Loucy (cell line): ENCODE measurements at regions not wholly inside any gene's neighbourhood (a gene's known extent, or its start where the extent isn't known, plus 50 kb on each side); places are given as distances from the start of the nearest gene placed in this dataset.
"Not testable (repeated sequence)": the region's sequence is repeated elsewhere in the genome, so short reads cannot be mapped to it uniquely, and the experiment has no call there.

Experiments used
- H2AFZ ChIP-seq: fragments of 200-600 bp; sonication (generic); 2 replicates; pipeline ENCODE4 v1.6.0; 2016; ENCODE audit warnings: antibody characterized with exemption, mild to moderate bottlenecking, low read length, moderate library complexity
- H3F3A ChIP-seq: fragments of 200-600 bp; 2 replicates; pipeline ENCODE4 v1.6.0; 2016; ENCODE audit warnings: antibody characterized with exemption, low read depth, mild to moderate bottlenecking
- H3K27me3 ChIP-seq: fragments of 200-600 bp; sonication (generic); 2 replicates; pipeline ENCODE4 v1.6.1; 2014; ENCODE audit warnings: low read length, mild to moderate bottlenecking; ENCODE audit not compliant: insufficient read depth, poor library complexity, severe bottlenecking
- H3K36me3 ChIP-seq: fragments of 200-600 bp; sonication (generic); 2 replicates; pipeline ENCODE4 v1.6.1; 2016; ENCODE audit warnings: low read length; ENCODE audit not compliant: insufficient read depth
- H3K4me1 ChIP-seq: fragments of 200-600 bp; sonication (generic); 2 replicates; pipeline ENCODE4 v1.5.1; 2014; ENCODE audit warnings: low read length, mild to moderate bottlenecking; ENCODE audit not compliant: insufficient read depth, poor library complexity, severe bottlenecking
- H3K4me2 ChIP-seq: fragments of 200-600 bp; sonication (generic); 2 replicates; pipeline ENCODE4 v1.6.0; 2014; ENCODE audit warnings: antibody characterized with exemption, low read length, low read depth, mild to moderate bottlenecking; ENCODE audit not compliant: poor library complexity, severe bottlenecking
- H3K4me3 ChIP-seq: fragments of 200-600 bp; sonication (generic); 2 replicates; pipeline ENCODE4 v1.5.1; 2014; ENCODE audit warnings: low read length, mild to moderate bottlenecking, mixed read lengths; ENCODE audit not compliant: poor library complexity, severe bottlenecking
- H3K79me2 ChIP-seq: fragments of 200-600 bp; sonication (generic); 2 replicates; pipeline ENCODE4 v1.6.1; 2014; ENCODE audit warnings: low read length; ENCODE audit not compliant: insufficient read depth
- H3K9ac ChIP-seq: fragments of 200-600 bp; sonication (generic); 2 replicates; pipeline ENCODE4 v1.6.0; 2014; ENCODE audit warnings: mild to moderate bottlenecking, low read depth, low read length, moderate library complexity; ENCODE audit not compliant: poor library complexity, severe bottlenecking
- H3K9me2 ChIP-seq: fragments of 200-600 bp; sonication (generic); replicated peaks from 2 replicates; pipeline ENCODE4 v1.6.1; 2016; ENCODE audit warnings: low read depth, low read length, mixed read lengths
- H3K9me3 ChIP-seq: fragments of 200-600 bp; sonication (generic); 2 replicates; pipeline ENCODE4 v1.6.1; 2014; ENCODE audit warnings: mild to moderate bottlenecking, antibody characterized with exemption, low read length, low read depth; ENCODE audit not compliant: insufficient read depth
- H4K20me1 ChIP-seq: fragments of 200-600 bp; sonication (generic); 2 replicates; pipeline ENCODE4 v1.6.0; 2014; ENCODE audit warnings: antibody characterized with exemption, low read length, mild to moderate bottlenecking; ENCODE audit not compliant: insufficient read depth, poor library complexity, severe bottlenecking
- EZH2phosphoT487 ChIP-seq: fragments of 200-600 bp; IDR thresholded peaks from 2 replicates; pipeline ENCODE4 v1.6.1; 2018; ENCODE audit warnings: antibody characterized with exemption, mild to moderate bottlenecking, moderate library complexity, borderline replicate concordance
- TF ChIP-seq, protein P1 (sequence below): fragments of 200-600 bp; sonication (generic); conservative IDR thresholded peaks from 2 replicates; pipeline ENCODE4 v1.5.1; 2014; ENCODE audit warnings: mild to moderate bottlenecking, antibody characterized with exemption, low read length

DNA sequence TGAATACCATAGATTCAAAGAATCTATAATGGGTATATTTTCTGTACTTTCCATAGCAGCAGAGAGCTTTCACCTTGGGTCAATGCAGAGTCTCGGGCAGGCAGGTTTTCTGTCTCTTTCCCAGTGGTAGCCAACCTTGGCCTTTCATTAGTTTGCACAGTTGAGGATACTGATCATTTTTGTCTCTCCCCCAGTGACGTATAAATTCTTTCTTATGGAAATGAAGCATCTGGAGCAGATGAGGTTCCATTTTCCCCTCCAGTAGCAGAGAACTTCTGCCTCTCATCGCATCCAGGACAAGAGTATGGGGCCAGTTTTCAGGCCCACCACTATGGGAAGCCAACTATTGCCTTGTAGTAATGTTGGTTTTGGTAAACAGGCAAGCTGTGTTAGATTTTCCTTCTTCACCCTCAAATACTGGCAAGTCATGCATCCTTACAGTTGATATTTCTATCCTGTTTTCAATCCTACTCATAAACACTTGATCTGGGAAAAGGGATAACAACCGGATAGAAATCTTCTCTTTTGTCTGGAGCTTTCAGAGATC lies 845.2 kb upstream of the CDH18 start:
- H3K9me2 ChIP-seq, result no peaks in the 10 kb centered on the region
- no peaks in the 10 kb centered on the region for H3K4me1 ChIP-seq
- no peak overlapping the region for H2AFZ ChIP-seq
- no peak overlapping the region for H3K4me3 ChIP-seq
- H3F3A ChIP-seq, result no peaks in the 10 kb centered on the region
- H3K79me2 ChIP-seq, result no peaks in the 10 kb centered on the region
- H3K36me3 ChIP-seq, result no peaks in the 10 kb centered on the region
- no peak overlapping the region for H3K4me2 ChIP-seq
- no peak overlapping the region for H3K9ac ChIP-seq
- H3K9me3 ChIP-seq, result no peaks in the 10 kb centered on the region
- H4K20me1 ChIP-seq, result no peaks in the 10 kb centered on the region
- TF ChIP-seq, protein P1, sequence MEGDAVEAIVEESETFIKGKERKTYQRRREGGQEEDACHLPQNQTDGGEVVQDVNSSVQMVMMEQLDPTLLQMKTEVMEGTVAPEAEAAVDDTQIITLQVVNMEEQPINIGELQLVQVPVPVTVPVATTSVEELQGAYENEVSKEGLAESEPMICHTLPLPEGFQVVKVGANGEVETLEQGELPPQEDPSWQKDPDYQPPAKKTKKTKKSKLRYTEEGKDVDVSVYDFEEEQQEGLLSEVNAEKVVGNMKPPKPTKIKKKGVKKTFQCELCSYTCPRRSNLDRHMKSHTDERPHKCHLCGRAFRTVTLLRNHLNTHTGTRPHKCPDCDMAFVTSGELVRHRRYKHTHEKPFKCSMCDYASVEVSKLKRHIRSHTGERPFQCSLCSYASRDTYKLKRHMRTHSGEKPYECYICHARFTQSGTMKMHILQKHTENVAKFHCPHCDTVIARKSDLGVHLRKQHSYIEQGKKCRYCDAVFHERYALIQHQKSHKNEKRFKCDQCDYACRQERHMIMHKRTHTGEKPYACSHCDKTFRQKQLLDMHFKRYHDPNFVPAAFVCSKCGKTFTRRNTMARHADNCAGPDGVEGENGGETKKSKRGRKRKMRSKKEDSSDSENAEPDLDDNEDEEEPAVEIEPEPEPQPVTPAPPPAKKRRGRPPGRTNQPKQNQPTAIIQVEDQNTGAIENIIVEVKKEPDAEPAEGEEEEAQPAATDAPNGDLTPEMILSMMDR, result peak; percentile 22
- no peak for TF ChIP-seq EZH2phosphoT487
- no peaks in the 10 kb centered on the region for H3K27me3 ChIP-seq

DNA sequence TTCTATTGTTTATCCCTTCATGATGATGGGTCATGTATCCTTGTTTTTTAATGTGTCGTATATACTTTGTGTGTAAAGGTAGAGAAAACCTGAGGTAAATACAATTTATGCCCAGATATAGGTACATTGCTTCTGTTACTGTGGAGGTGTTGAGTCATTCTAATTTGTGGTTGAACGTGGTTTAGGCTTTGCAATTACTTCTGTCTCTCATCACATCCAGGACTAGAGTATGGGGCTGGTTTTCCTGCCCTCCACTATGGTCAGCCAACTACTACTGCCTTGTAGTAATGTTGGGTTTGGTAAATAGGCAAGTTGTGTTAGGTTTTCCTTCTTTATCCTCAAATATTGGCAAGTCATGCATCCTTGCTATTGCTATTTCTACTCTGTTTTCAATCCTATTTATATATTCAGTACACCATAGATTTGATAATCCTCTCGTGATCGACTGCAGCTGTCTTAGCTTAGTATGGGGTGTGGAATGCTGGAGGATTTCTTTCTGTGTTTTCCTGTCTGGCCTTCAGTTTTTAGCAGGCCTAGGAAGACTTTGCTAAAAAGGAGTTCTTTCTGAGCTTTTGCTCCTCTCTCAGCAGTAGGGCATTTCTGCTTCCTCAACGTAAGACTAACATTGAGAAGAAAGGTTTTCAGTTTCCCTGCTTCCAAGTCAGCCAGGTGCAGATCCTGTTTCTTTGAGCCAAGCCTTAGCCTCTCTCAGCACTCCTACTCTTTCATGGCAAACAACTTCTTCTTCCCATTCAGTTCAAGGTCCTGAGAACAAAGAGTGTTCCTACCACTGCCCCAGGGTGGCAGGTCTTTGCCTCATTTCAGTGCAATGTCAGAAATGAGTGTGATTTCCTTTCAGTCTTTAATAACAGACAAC lies 844.4 kb upstream of the CDH18 start:
- TF ChIP-seq EZH2phosphoT487, result no peak
- TF ChIP-seq, protein P1, result no peak
- no peak overlapping the region for H3K4me3 ChIP-seq
- no peaks in the 10 kb centered on the region for H3K4me1 ChIP-seq

DNA sequence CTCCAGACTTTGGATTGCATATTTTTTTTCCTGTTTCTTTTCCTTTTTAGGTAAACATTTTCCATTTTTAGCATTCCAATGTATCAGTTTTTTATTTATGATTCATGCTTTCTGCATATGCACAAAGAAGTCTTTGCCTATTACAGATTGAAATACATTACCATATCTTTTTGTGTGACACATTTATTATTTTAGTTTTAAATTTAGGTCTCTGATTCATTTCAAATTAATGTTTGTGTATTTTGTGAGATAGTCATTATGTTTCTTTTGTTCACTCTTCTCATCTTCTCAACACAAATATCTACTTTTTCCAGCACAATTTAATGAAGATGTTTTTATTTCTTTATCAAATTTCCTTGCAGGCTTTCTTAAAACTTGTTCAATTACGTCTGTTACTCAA lies 838.0 kb upstream of the CDH18 start:
- H3K36me3 ChIP-seq, H3K9me2 ChIP-seq, H3K4me1 ChIP-seq, H2AFZ ChIP-seq, H3K79me2 ChIP-seq, H3K9me3 ChIP-seq, H3F3A ChIP-seq, H4K20me1 ChIP-seq, H3K27me3 ChIP-seq, H3K4me2 ChIP-seq, H3K4me3 ChIP-seq, H3K9ac ChIP-seq: not testable (repeated sequence)

More for the DNA sequence above, 844.4 kb upstream of the CDH18 start:
- no peaks in the 10 kb centered on the region for H3K36me3 ChIP-seq
- H4K20me1 ChIP-seq, result no peaks in the 10 kb centered on the region
- H2AFZ ChIP-seq, result no peak overlapping the region
- H3K27me3 ChIP-seq, result no peaks in the 10 kb centered on the region
- H3K79me2 ChIP-seq, result no peaks in the 10 kb centered on the region
- H3F3A ChIP-seq, result no peaks in the 10 kb centered on the region
- no peak overlapping the region for H3K9ac ChIP-seq
- no peaks in the 10 kb centered on the region for H3K9me3 ChIP-seq
- no peak overlapping the region for H3K4me2 ChIP-seq
- H3K9me2 ChIP-seq, result no peaks in the 10 kb centered on the region

DNA sequence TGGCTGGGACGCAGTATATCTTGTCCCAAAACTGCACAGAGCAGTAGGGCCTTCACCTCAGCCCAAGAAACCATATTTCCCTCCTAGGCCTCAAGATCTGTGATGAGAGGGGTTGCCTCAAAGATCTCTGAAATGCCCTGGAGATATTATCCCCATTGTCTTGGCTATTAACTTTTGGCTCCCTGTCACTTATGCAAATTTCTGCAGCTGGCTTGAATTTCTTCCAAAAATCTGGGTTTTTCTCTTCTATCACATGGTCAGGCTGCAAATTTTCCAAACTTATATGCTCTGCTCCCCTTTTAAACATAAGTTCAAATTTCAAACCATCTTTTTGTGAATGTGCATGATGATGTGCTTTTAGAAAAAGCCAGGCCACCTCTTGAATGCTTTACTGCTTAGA lies 809.2 kb upstream of the CDH18 start:
- not testable (repeated sequence) for H3K9ac ChIP-seq, H3K79me2 ChIP-seq, H3K9me2 ChIP-seq, H3K36me3 ChIP-seq, H3F3A ChIP-seq, H3K27me3 ChIP-seq, H3K4me3 ChIP-seq, H3K9me3 ChIP-seq, H4K20me1 ChIP-seq, H3K4me2 ChIP-seq, H3K4me1 ChIP-seq, H2AFZ ChIP-seq

DNA sequence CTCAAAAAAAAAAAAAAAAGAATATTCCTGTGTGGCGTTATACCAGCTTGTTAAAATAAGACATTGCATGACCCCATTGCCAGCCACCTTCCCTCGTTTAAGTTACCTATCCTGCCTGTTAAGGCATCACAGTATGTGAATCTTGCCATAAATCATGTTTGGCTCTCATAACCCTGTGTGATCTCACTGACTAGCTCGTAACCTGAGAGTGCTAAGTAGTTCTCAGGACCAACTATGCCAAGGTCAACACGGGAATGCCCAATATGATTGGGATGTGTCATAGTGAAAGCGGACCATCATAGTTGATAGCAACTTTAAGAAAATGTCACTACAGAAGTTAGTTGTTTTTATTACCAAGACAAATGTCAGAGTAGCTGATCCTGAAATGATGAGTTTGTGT lies 796.8 kb upstream of the CDH18 start:
- not testable (repeated sequence) for H4K20me1 ChIP-seq, H3K27me3 ChIP-seq, H3K4me3 ChIP-seq, H2AFZ ChIP-seq, H3K9me2 ChIP-seq, H3K4me2 ChIP-seq, H3K9ac ChIP-seq, H3K36me3 ChIP-seq, H3K79me2 ChIP-seq, H3K9me3 ChIP-seq, H3F3A ChIP-seq, H3K4me1 ChIP-seq

DNA sequence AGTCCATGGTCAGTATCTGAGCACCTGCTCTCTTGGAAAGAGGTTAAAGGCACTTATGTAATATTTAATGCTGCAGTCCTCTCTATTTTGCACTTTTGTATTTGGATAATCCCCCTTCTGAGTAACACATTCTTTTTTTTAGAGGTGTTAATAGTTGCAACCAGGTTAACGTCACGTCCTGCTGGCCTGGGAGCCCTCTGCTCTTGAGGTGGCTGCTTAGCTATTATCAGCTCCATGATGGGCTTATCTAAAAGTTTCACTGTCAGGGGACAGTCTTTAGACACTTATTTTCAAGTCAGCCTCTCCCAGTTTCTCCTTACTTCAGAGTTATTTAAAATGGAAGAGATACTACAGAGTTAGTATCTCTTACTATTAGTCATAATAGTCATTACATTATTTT lies 795.5 kb upstream of the CDH18 start:
- not testable (repeated sequence) for H3K79me2 ChIP-seq, H3K9ac ChIP-seq, H3K27me3 ChIP-seq, H3K4me2 ChIP-seq, H4K20me1 ChIP-seq, H3F3A ChIP-seq, H3K9me3 ChIP-seq, H3K4me1 ChIP-seq, H3K9me2 ChIP-seq, H3K36me3 ChIP-seq, H3K4me3 ChIP-seq, H2AFZ ChIP-seq
